Smooth muscle cell (in vitro differentiated cells): ENCODE measurements at regions not wholly inside any gene's neighbourhood (a gene's known extent, or its start where the extent isn't known, plus 50 kb on each side); places are given as distances from the start of the nearest gene placed in this dataset.

Source experiments
- DNase-seq: peaks from one replicate; lab custom pipeline; 2025; ENCODE audit not compliant: unreplicated experiment; lab: John Stamatoyannopoulos, UW
- H2AFZ ChIP-seq: fragments of 200-600 bp; sonication (generic); 2 replicates; pipeline ENCODE4 v1.6.0; 2016; ENCODE audit warnings: antibody characterized with exemption, low read depth, mild to moderate bottlenecking
- H3F3A ChIP-seq: fragments of 200-600 bp; sonication (generic); 2 replicates; pipeline ENCODE4 v1.6.0; 2017; ENCODE audit warnings: antibody characterized with exemption, low read depth
- H3K27ac ChIP-seq: fragments of 200-600 bp; sonication (generic); 2 replicates; pipeline ENCODE4 v1.5.1; 2016; ENCODE audit warnings: low read depth, mild to moderate bottlenecking
- H3K27me3 ChIP-seq: fragments of 200-600 bp; sonication (generic); 2 replicates; pipeline ENCODE4 v1.6.1; 2016; ENCODE audit warnings: low read depth, mild to moderate bottlenecking
- H3K36me3 ChIP-seq: fragments of 200-600 bp; sonication (generic); 2 replicates; pipeline ENCODE4 v1.5.1; 2016; ENCODE audit warnings: low read depth
- H3K4me1 ChIP-seq: fragments of 200-600 bp; sonication (generic); 2 replicates; pipeline ENCODE4 v1.5.1; 2016; ENCODE audit warnings: low read depth
- H3K4me2 ChIP-seq: fragments of 200-600 bp; sonication (generic); 2 replicates; pipeline ENCODE4 v1.6.0; 2016; ENCODE audit warnings: mild to moderate bottlenecking
- H3K4me3 ChIP-seq: fragments of 200-600 bp; sonication (generic); 2 replicates; pipeline ENCODE4 v1.5.1; 2016; ENCODE audit warnings: mild to moderate bottlenecking
- H3K79me2 ChIP-seq: fragments of 200-600 bp; sonication (generic); 2 replicates; pipeline ENCODE4 v1.6.0; 2016; ENCODE audit warnings: low read depth, mild to moderate bottlenecking
- H3K9ac ChIP-seq: fragments of 200-600 bp; sonication (generic); 2 replicates; pipeline ENCODE4 v1.6.0; 2016; ENCODE audit warnings: low read depth
- H3K9me3 ChIP-seq: fragments of 200-600 bp; sonication (generic); replicated peaks from 2 replicates; pipeline ENCODE4 v1.5.1; 2016; ENCODE audit warnings: low read depth
- H4K20me1 ChIP-seq: fragments of 200-600 bp; sonication (generic); 2 replicates; pipeline ENCODE4 v1.6.0; 2016; ENCODE audit warnings: low read depth
- CTCF ChIP-seq: fragments of 200-600 bp; sonication (generic); IDR thresholded peaks from 2 replicates; pipeline ENCODE4 v1.5.1; 2017; ENCODE audit warnings: borderline replicate concordance, mild to moderate bottlenecking, antibody characterized with exemption; ENCODE audit not compliant: insufficient read depth, poor library complexity, severe bottlenecking
- WGBS: methylation state at CpG from one replicate; pipeline ENCODE4 v1.1.7; 2016; ENCODE audit warnings: low lambda C conversion rate; 5-methylcytosine and 5-hydroxymethylcytosine counted together

- TF ChIP-seq CTCF, result no peak
- no peaks in the 10 kb centered on the region for H3K9me3 ChIP-seq
- no peaks in the 10 kb centered on the region for H3K79me2 ChIP-seq
- no peaks in the 10 kb centered on the region for H3K36me3 ChIP-seq
- WGBS, result 56% methylated on average over 1 of the region's 1 CpG
- no peak overlapping the region for H3K9ac ChIP-seq
- no peaks in the 10 kb centered on the region for H3F3A ChIP-seq
- no peaks in the 10 kb centered on the region for H3K4me1 ChIP-seq
- no peaks in the 10 kb centered on the region for H4K20me1 ChIP-seq
- DNase-seq, result no peak
- H3K4me3 ChIP-seq, result no peak overlapping the region
- H3K4me2 ChIP-seq, result no peak overlapping the region
- H3K27ac ChIP-seq, result no peak overlapping the region
- no peak overlapping the region for H2AFZ ChIP-seq
- peaks cover 6% of the 10 kb centered on the region for H3K27me3 ChIP-seq
Measured at GRCh38 chr1:208788013-208788540, 543.9 kb upstream of the PLXNA2 start.

- H3K79me2 ChIP-seq, result no peaks in the 10 kb centered on the region
- TF ChIP-seq CTCF, result no peak
- no peak overlapping the region for H2AFZ ChIP-seq
Measured at GRCh38 chr1:208791456-208791855, 547.3 kb upstream of the PLXNA2 start.

GRCh38 chr1:208793861-208794345 is 549.7 kb upstream of the PLXNA2 start:
- 83% methylated on average over 2 of the region's 2 CpGs for WGBS
- DNase-seq, result no peak
- Histone ChIP-seq H2AFZ (no peak overlapping the region), H3K9ac (no peak overlapping the region), H3F3A (no peaks in the 10 kb centered on the region), H3K36me3 (no peaks in the 10 kb centered on the region), H3K27me3 (no peaks in the 10 kb centered on the region), H3K27ac (no peak overlapping the region), H3K4me2 (no peak overlapping the region), H4K20me1 (no peaks in the 10 kb centered on the region), H3K79me2 (no peaks in the 10 kb centered on the region), H3K4me1 (no peaks in the 10 kb centered on the region), H3K4me3 (no peak overlapping the region), H3K9me3 (no peaks in the 10 kb centered on the region)
- no peak for TF ChIP-seq CTCF

More at GRCh38 chr1:208791456-208791855, 547.3 kb upstream of the PLXNA2 start:
- Histone ChIP-seq H4K20me1 (no peaks in the 10 kb centered on the region), H3K36me3 (no peaks in the 10 kb centered on the region), H3K4me3 (no peak overlapping the region), H3K4me1 (no peaks in the 10 kb centered on the region), H3K27ac (no peak overlapping the region), H3K9me3 (no peaks in the 10 kb centered on the region), H3K27me3 (no peaks in the 10 kb centered on the region), H3F3A (no peaks in the 10 kb centered on the region), H3K4me2 (no peak overlapping the region), H3K9ac (no peak overlapping the region)
- DNase-seq, result no peak

- H3K36me3 ChIP-seq, result no peaks in the 10 kb centered on the region
- H3K27me3 ChIP-seq, result peaks cover 6% of the 10 kb centered on the region
- no peak overlapping the region for H3K27ac ChIP-seq
- H3K79me2 ChIP-seq, result no peaks in the 10 kb centered on the region
- H3K4me1 ChIP-seq, result no peaks in the 10 kb centered on the region
- no peak overlapping the region for H3K4me3 ChIP-seq
- no peaks in the 10 kb centered on the region for H3K9me3 ChIP-seq
- no peak overlapping the region for H2AFZ ChIP-seq
- TF ChIP-seq CTCF, result no peak
- no peak overlapping the region for H3K9ac ChIP-seq
- H4K20me1 ChIP-seq, result no peaks in the 10 kb centered on the region
- WGBS, result 31% methylated on average over 1 of the region's 1 CpG
- DNase-seq, result no peak
- H3F3A ChIP-seq, result no peaks in the 10 kb centered on the region
- H3K4me2 ChIP-seq, result no peak overlapping the region
Measured at GRCh38 chr1:208799186-208799585, 555.0 kb upstream of the PLXNA2 start.
